ENCODE measurements at regions not wholly inside any gene's neighbourhood (a gene's known extent, or its start where the extent isn't known, plus 50 kb on each side); places are given as distances from the start of the nearest gene placed in this dataset.

DNA sequence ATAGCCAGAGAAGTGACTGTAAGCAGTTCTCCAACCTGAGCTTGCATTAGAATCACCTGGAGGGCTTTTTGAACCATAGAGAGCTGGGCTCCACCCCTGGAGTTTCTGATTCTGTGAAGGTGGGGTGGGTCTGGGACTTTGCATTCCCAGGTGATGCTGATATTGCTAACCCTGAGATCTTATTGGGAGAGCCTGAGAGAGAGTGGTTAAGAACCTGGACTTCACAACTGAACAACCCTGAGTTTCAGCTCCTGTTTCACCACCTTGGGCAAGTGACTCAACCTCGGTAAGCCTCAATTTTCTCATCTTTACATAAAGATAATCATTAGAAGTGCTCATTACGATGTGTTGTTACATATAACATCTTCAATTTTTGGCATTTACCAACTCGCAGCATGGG lies 498.6 kb downstream of the EBF1 start:
- TF ChIP-seq CTCF (optimal IDR thresholded peaks at IDR 0.05 in 1 of 3, IDR thresholded peaks at IDR 0.05 in 1 of 3, conservative IDR thresholded peaks at IDR 0.05 in 1 of 3; ENCODE audit: extremely low read depth in 1 of 3, insufficient read depth in 2 of 3, low read length in 3 of 3) (no peak), EZH2 (IDR thresholded peaks at IDR 0.05; ENCODE audit: low read length) (no peak)

All from keratinocyte (primary cell).